HG03097 (cell line): ENCODE measurements at regions not wholly inside any gene's neighbourhood (a gene's known extent, or its start where the extent isn't known, plus 50 kb on each side); places are given as distances from the start of the nearest gene placed in this dataset.
"Not testable (repeated sequence)": the region's sequence is repeated elsewhere in the genome, so short reads cannot be mapped to it uniquely, and the experiment has no call there.

Experiments used
- ATAC-seq: cut with Tn5 transposase; IDR thresholded peaks from one replicate; pipeline ENCODE4 v1.9.1; 2021; ENCODE audit not compliant: unreplicated experiment, low FRiP score

GRCh38 chr16:58792188-58792587, 58.1 kb upstream of the GOT2 start:
- no peak for ATAC-seq

- not testable (repeated sequence) for ATAC-seq
Observed at GRCh38 chr16:58790816-58791557, 56.9 kb upstream of the GOT2 start.

- ATAC-seq, result no peak
Observed at GRCh38 chr16:58789351-58789750, 55.2 kb upstream of the GOT2 start.
